Fibroblast of skin of right quadriceps (primary cell): ENCODE measurements at regions not wholly inside any gene's neighbourhood (a gene's known extent, or its start where the extent isn't known, plus 50 kb on each side); places are given as distances from the start of the nearest gene placed in this dataset.

Source experiments
- DNase-seq: peaks from one replicate; pipeline ENCODE4 v3.0.0-alpha.2; 2013

- DNase-seq, result no peak
Observed at GRCh38 chr10:47053081-47053798, 142.0 kb downstream of the PTPN20 start.

GRCh38 chr10:47054974-47055373 lies 143.7 kb downstream of the PTPN20 start:
- DNase-seq, result no peak

- DNase-seq, result no peak
Observed at GRCh38 chr10:47055386-47056246, 144.4 kb downstream of the PTPN20 start.

- no peak for DNase-seq
Observed at GRCh38 chr10:47056247-47056510, 145.0 kb downstream of the PTPN20 start.

GRCh38 chr10:47057471-47057870 lies 146.2 kb downstream of the PTPN20 start:
- no peak for DNase-seq

GRCh38 chr10:47058032-47058702 lies 146.9 kb downstream of the PTPN20 start:
- no peak for DNase-seq

- DNase-seq, result peak; percentile 42
Observed at GRCh38 chr10:47058961-47059391, 147.7 kb downstream of the PTPN20 start.

- DNase-seq, result no peak
Observed at GRCh38 chr10:47059606-47060311, 148.5 kb downstream of the PTPN20 start.

GRCh38 chr10:47060356-47060755 lies 149.1 kb downstream of the PTPN20 start:
- DNase-seq, result no peak

- no peak for DNase-seq
Observed at GRCh38 chr10:47060993-47061500, 149.8 kb downstream of the PTPN20 start.

- DNase-seq, result no peak
Observed at GRCh38 chr10:47061776-47062175, 150.5 kb downstream of the PTPN20 start.

GRCh38 chr10:47062441-47063200 lies 151.4 kb downstream of the PTPN20 start:
- DNase-seq, result no peak

- DNase-seq, result no peak
Observed at GRCh38 chr10:47063858-47064257, 152.6 kb downstream of the PTPN20 start.

- DNase-seq, result no peak
Observed at GRCh38 chr10:47065903-47066302, 154.7 kb downstream of the PTPN20 start.

GRCh38 chr10:47067949-47068940 lies 157.0 kb downstream of the PTPN20 start:
- DNase-seq, result no peak

GRCh38 chr10:47070541-47070940 lies 159.3 kb downstream of the PTPN20 start:
- DNase-seq, result no peak

- no peak for DNase-seq
Observed at GRCh38 chr10:47071891-47072290, 160.7 kb downstream of the PTPN20 start.

- DNase-seq, result no peak
Observed at GRCh38 chr10:47073967-47074366, 162.7 kb downstream of the PTPN20 start.

GRCh38 chr10:47076949-47077361 lies 165.7 kb downstream of the PTPN20 start:
- peak; percentile 61 for DNase-seq

GRCh38 chr10:47077386-47077785 lies 166.2 kb downstream of the PTPN20 start:
- DNase-seq, result no peak

- no peak for DNase-seq
Observed at GRCh38 chr10:47077941-47078340, 166.7 kb downstream of the PTPN20 start.
